AG04450 (cell line): ENCODE measurements at regions not wholly inside any gene's neighbourhood (a gene's known extent, or its start where the extent isn't known, plus 50 kb on each side); places are given as distances from the start of the nearest gene placed in this dataset.

Experiments
- CTCF ChIA-PET: fragments of 300-600, 350-600 bp; formaldehyde crosslinking; extraction: SDS; loops from one replicate; lab custom pipeline; 2022; ENCODE audit warnings: antibody characterized with exemption, inconsistent platforms; lab: Charles Lee
- POLR2A ChIA-PET: fragments of 350-600 bp; formaldehyde crosslinking; extraction: SDS; loops from one replicate; lab custom pipeline; 2021; ENCODE audit warnings: antibody characterized with exemption, inconsistent platforms; lab: Yijun Ruan, JAX
- DNase-seq: peaks from one replicate; pipeline ENCODE4 v3.0.0-alpha.2; 2011; ENCODE audit warnings: low read depth, low spot score
- H3K27ac ChIP-seq: one replicate; pipeline ENCODE4 v1.5.1; 2012; ENCODE audit warnings: low read depth, low read length, control low read depth
- H3K27me3 ChIP-seq: one replicate; pipeline ENCODE4 v1.6.0; 2012; ENCODE audit warnings: low read length; ENCODE audit not compliant: control insufficient read depth, insufficient read depth
- H3K4me3 ChIP-seq: 2 replicates; pipeline ENCODE4 v1.5.1; 2011; ENCODE audit warnings: mild to moderate bottlenecking, low read depth, low read length, control low read depth
- H3K9me3 ChIP-seq: 2 replicates; pipeline ENCODE4 v1.5.1; 2012; ENCODE audit warnings: low read length; ENCODE audit not compliant: control insufficient read depth, insufficient read depth
- CTCF ChIP-seq: IDR thresholded peaks from 2 replicates; pipeline ENCODE4 v1.5.1; 2011; ENCODE audit warnings: low read depth, low read length, control low read depth, inconsistent platforms

GRCh38 chr3:163541629-163542028 lies 1536.7 kb downstream of the SI start:
- DNase-seq, result no peak
- Histone ChIP-seq H3K4me3 (no peak overlapping the region), H3K9me3 (no peaks in the 10 kb centered on the region), H3K27ac (no peak overlapping the region), H3K27me3 (no peaks in the 10 kb centered on the region)
- POLR2A ChIA-PET, result no interaction called here
- TF ChIP-seq CTCF, result no peak
- CTCF ChIA-PET, result no interaction called here

GRCh38 chr3:163538387-163538786 lies 1539.9 kb downstream of the SI start:
- Histone ChIP-seq H3K9me3 (no peaks in the 10 kb centered on the region), H3K4me3 (no peak overlapping the region), H3K27me3 (no peaks in the 10 kb centered on the region), H3K27ac (no peak overlapping the region)
- ChIA-PET POLR2A (no interaction called here), CTCF (no interaction called here)
- no peak for TF ChIP-seq CTCF
- no peak for DNase-seq

GRCh38 chr3:163533381-163533780 lies 1544.9 kb downstream of the SI start:
- Histone ChIP-seq H3K27me3 (no peaks in the 10 kb centered on the region), H3K27ac (no peak overlapping the region), H3K4me3 (no peak overlapping the region), H3K9me3 (peaks cover 3% of the 10 kb centered on the region; the same call in 1 of the 2 replicates)
- CTCF ChIA-PET, result no interaction called here
- no peak for DNase-seq
- no peak for TF ChIP-seq CTCF
- POLR2A ChIA-PET, result no interaction called here

GRCh38 chr3:163523375-163523774 lies 1554.9 kb downstream of the SI start:
- CTCF ChIA-PET, result no interaction called here
- TF ChIP-seq CTCF, result no peak

GRCh38 chr3:163521261-163521660 lies 1557.0 kb downstream of the SI start:
- Histone ChIP-seq H3K4me3 (no peak overlapping the region), H3K27me3 (no peaks in the 10 kb centered on the region), H3K9me3 (peaks cover 9% of the 10 kb centered on the region; the same call in 1 of the 2 replicates), H3K27ac (no peak overlapping the region)
- ChIA-PET CTCF (no interaction called here), POLR2A (no interaction called here)
- TF ChIP-seq CTCF, result no peak
- DNase-seq, result no peak

More at GRCh38 chr3:163523375-163523774, 1554.9 kb downstream of the SI start:
- DNase-seq, result no peak
- Histone ChIP-seq H3K9me3 (peaks cover 6% of the 10 kb centered on the region; the same call in 1 of the 2 replicates), H3K4me3 (no peak overlapping the region), H3K27ac (no peak overlapping the region), H3K27me3 (no peaks in the 10 kb centered on the region)
- POLR2A ChIA-PET, result no interaction called here
